ENCODE measurements at regions not wholly inside any gene's neighbourhood (a gene's known extent, or its start where the extent isn't known, plus 50 kb on each side); places are given as distances from the start of the nearest gene placed in this dataset.

- no peak for DNase-seq (ENCODE audit: low read depth)
These were observed 121.7 kb downstream of the ZNF664 start for GRCh38 chr12:124094733-124095132.

GRCh38 chr12:124096109-124096508 is 123.1 kb downstream of the ZNF664 start:
- DNase-seq (ENCODE audit: low read depth): no peak

- no peak for DNase-seq (ENCODE audit: low read depth)
These were observed 123.9 kb downstream of the ZNF664 start for GRCh38 chr12:124096869-124097434.

- no peak for DNase-seq (ENCODE audit: low read depth)
These were observed 124.7 kb downstream of the ZNF664 start for GRCh38 chr12:124097701-124098100.

GRCh38 chr12:124098101-124098757 is 125.2 kb downstream of the ZNF664 start:
- DNase-seq (ENCODE audit: low read depth): peak; percentile 6

- no peak for DNase-seq (ENCODE audit: low read depth)
These were observed 125.9 kb downstream of the ZNF664 start for GRCh38 chr12:124098887-124099286.

- no peak for DNase-seq (ENCODE audit: low read depth)
These were observed 126.6 kb downstream of the ZNF664 start for GRCh38 chr12:124099661-124100060.

- DNase-seq (ENCODE audit: low read depth): no peak
These were observed 127.7 kb downstream of the ZNF664 start for GRCh38 chr12:124100572-124101178.

GRCh38 chr12:124105546-124105945 is 132.5 kb downstream of the ZNF664 start:
- DNase-seq (ENCODE audit: low read depth): no peak

GRCh38 chr12:124107351-124107750 is 134.3 kb downstream of the ZNF664 start:
- no peak for DNase-seq (ENCODE audit: low read depth)

- no peak for DNase-seq (ENCODE audit: low read depth)
These were observed 136.7 kb downstream of the ZNF664 start for GRCh38 chr12:124109760-124110159.

GRCh38 chr12:124110372-124110883 is 137.4 kb downstream of the ZNF664 start:
- no peak for DNase-seq (ENCODE audit: low read depth)

GRCh38 chr12:124111006-124111405 is 138.0 kb downstream of the ZNF664 start:
- DNase-seq (ENCODE audit: low read depth): no peak

- no peak for DNase-seq (ENCODE audit: low read depth)
These were observed 141.3 kb downstream of the ZNF664 start for GRCh38 chr12:124114316-124114715.

- DNase-seq (ENCODE audit: low read depth): no peak
These were observed 142.5 kb downstream of the ZNF664 start for GRCh38 chr12:124115496-124115895.

GRCh38 chr12:124115976-124116690 is 143.1 kb downstream of the ZNF664 start:
- DNase-seq (ENCODE audit: low read depth): no peak

GRCh38 chr12:124120739-124121138 is 147.7 kb downstream of the ZNF664 start:
- no peak for DNase-seq (ENCODE audit: low read depth)

GRCh38 chr12:124122722-124123121 is 149.7 kb downstream of the ZNF664 start:
- DNase-seq (ENCODE audit: low read depth): no peak

- no peak for DNase-seq (ENCODE audit: low read depth)
These were observed 150.4 kb downstream of the ZNF664 start for GRCh38 chr12:124123296-124124000.

GRCh38 chr12:124125203-124125871 is 152.3 kb downstream of the ZNF664 start:
- no peak for DNase-seq (ENCODE audit: low read depth)

All from myocyte (in vitro differentiated cells).